HL-60 (cell line): ENCODE measurements at regions not wholly inside any gene's neighbourhood (a gene's known extent, or its start where the extent isn't known, plus 50 kb on each side); places are given as distances from the start of the nearest gene placed in this dataset.

Experiments used
- CTCF ChIP-seq: IDR thresholded peaks from one replicate; pipeline ENCODE4 v1.5.1; 2011; ENCODE audit warnings: low read length, control low read depth, inconsistent platforms; ENCODE audit not compliant: insufficient read depth
- GABPA ChIP-seq: IDR thresholded peaks from 2 replicates; pipeline ENCODE4 v1.6.1; 2012; ENCODE audit warnings: low read depth
- POLR2AphosphoS5 ChIP-seq: IDR thresholded peaks from 2 replicates; pipeline ENCODE4 v1.6.1; 2012; ENCODE audit warnings: low read depth
- SPI1 ChIP-seq: IDR thresholded peaks from 2 replicates; pipeline ENCODE4 v1.6.1; 2012; ENCODE audit warnings: low read depth, mild to moderate bottlenecking, borderline replicate concordance

GRCh38 chr2:156079845-156080244 lies 252.7 kb downstream of the NR4A2 start:
- TF ChIP-seq GABPA, result no peak
- no peak for TF ChIP-seq CTCF
- no peak for TF ChIP-seq POLR2AphosphoS5
- TF ChIP-seq SPI1, result no peak
